Calu3 (cell line): ENCODE measurements at regions not wholly inside any gene's neighbourhood (a gene's known extent, or its start where the extent isn't known, plus 50 kb on each side); places are given as distances from the start of the nearest gene placed in this dataset.

ENCODE experiments used
- BruUV-seq: library from RNA; stranded (reverse); fragments of 400-500 nt; replicated peaks from 2 replicates; lab custom pipeline; 2021; lab: Mats Ljungman, UMichigan
- CTCF ChIA-PET: fragments of 300-600 bp; sonication (Branson Sonifier 250); formaldehyde crosslinking; loops from one replicate; lab custom pipeline; 2022; ENCODE audit warnings: antibody characterized with exemption; lab: Charles Lee
- DNase-seq: peaks from one replicate; pipeline ENCODE4 v3.0.0; 2022
- H3K27ac Mint-ChIP-seq: one replicate; pipeline ENCODE4 v1.8.0; 2022; ENCODE audit warnings: mixed read lengths; ENCODE audit not compliant: unreplicated experiment
- H3K27me3 Mint-ChIP-seq: one replicate; pipeline ENCODE4 v1.8.0; 2022; ENCODE audit warnings: mixed read lengths; ENCODE audit not compliant: unreplicated experiment
- H3K36me3 Mint-ChIP-seq: one replicate; pipeline ENCODE4 v1.8.0; 2022; ENCODE audit warnings: mild to moderate bottlenecking, moderate library complexity, mixed read lengths; ENCODE audit not compliant: insufficient read depth, unreplicated experiment
- H3K4me1 Mint-ChIP-seq: one replicate; pipeline ENCODE4 v1.8.0; 2022; ENCODE audit warnings: mild to moderate bottlenecking, low read depth, mixed read lengths; ENCODE audit not compliant: unreplicated experiment
- H3K4me3 Mint-ChIP-seq: one replicate; pipeline ENCODE4 v1.8.0; 2022; ENCODE audit warnings: mild to moderate bottlenecking, low read depth, moderate library complexity, mixed read lengths; ENCODE audit not compliant: unreplicated experiment
- H3K9me3 Mint-ChIP-seq: one replicate; pipeline ENCODE4 v1.8.0; 2022; ENCODE audit warnings: low read depth, mixed read lengths; ENCODE audit not compliant: unreplicated experiment
- intact Hi-C: fragments of 100-400 bp; cut with micrococcal nuclease; formaldehyde crosslinking; loops from one replicate; pipeline ENCODE4 v1.10.0; 2022; ENCODE audit not compliant: unreplicated experiment
- TF ChIP-seq, protein P1 (sequence below): fragments of 200-600 bp; IDR thresholded peaks from one replicate; pipeline ENCODE4 v1.8.0; 2022; ENCODE audit warnings: antibody characterized with exemption; ENCODE audit not compliant: unreplicated experiment

DNA sequence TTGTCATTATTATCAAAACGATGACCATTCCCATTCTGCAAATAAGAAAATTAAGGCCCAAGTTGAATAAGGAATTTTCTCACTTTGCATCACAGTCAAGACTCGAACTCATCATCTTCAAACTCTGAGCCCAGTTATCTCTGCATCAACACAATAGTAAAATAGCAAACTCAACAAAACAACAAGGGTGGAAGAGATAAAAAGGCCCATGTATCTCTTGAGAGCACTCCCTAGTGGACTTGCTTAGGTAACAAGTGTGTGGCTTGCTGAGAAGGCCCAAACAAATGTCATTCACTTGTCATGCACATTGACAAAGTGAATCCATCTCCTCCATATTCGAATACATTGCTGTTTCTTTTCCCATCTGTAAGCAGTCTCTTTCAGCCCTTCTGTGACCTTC lies 412.0 kb upstream of the MAF start:
- intact Hi-C loops: no loop called here
- H3K9me3 Mint-ChIP-seq: peaks cover 3% of the 10 kb centered on the region
- no peaks in the 10 kb centered on the region for H3K4me1 Mint-ChIP-seq
- CTCF ChIA-PET: no interaction called here
- H3K27me3 Mint-ChIP-seq: peaks cover 17% of the 10 kb centered on the region
- TF ChIP-seq, protein P1, sequence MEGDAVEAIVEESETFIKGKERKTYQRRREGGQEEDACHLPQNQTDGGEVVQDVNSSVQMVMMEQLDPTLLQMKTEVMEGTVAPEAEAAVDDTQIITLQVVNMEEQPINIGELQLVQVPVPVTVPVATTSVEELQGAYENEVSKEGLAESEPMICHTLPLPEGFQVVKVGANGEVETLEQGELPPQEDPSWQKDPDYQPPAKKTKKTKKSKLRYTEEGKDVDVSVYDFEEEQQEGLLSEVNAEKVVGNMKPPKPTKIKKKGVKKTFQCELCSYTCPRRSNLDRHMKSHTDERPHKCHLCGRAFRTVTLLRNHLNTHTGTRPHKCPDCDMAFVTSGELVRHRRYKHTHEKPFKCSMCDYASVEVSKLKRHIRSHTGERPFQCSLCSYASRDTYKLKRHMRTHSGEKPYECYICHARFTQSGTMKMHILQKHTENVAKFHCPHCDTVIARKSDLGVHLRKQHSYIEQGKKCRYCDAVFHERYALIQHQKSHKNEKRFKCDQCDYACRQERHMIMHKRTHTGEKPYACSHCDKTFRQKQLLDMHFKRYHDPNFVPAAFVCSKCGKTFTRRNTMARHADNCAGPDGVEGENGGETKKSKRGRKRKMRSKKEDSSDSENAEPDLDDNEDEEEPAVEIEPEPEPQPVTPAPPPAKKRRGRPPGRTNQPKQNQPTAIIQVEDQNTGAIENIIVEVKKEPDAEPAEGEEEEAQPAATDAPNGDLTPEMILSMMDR: no peak
- BruUV-seq: no TSS peak
- no peak overlapping the region for H3K4me3 Mint-ChIP-seq
- no peaks in the 10 kb centered on the region for H3K36me3 Mint-ChIP-seq
- DNase-seq: no peak
- H3K27ac Mint-ChIP-seq: no peak overlapping the region

DNA sequence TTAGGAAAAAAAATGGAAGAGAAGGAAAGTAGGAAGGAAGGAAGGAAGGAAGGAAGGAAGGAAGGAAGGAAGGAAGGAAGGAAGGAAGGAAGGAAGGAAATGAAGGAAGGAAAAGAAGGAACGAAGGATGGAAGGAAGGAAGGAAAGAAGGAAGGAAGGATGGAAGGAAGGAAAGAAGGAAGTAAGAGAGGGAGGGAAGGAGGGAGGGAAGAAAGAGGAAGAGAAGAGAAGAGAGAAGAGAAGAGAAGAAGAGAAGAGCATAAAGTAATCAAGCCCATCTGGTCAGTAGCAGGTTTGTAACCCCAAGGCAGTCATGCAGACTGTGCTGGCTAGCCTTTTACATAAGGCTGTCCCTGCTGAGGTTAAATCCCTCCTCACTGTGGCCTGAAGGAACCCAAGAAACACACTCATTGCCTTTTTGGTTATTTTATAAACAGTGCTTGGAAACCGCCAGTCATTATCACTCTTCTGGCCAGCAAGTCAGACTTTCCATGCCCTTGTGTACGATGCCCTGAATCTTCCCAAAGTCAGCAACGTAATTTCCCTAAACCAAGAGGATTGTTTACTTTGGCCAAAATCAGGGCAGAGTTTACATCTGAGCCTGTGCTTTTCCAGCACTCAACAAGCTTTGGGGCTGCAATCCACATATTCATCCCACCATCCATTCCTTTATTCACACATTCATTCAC lies 409.6 kb upstream of the MAF start:
- BruUV-seq: no TSS peak
- Mint-ChIP-seq H3K27me3 (peaks cover 17% of the 10 kb centered on the region), H3K9me3 (peaks cover 3% of the 10 kb centered on the region), H3K36me3 (no peaks in the 10 kb centered on the region), H3K27ac (no peak overlapping the region), H3K4me3 (no peak overlapping the region), H3K4me1 (peaks cover 9% of the 10 kb centered on the region)
- DNase-seq: no peak
- intact Hi-C loops: loop anchor here (10.0 kb wide), 1 partner anchor 515 kb away; no protein-coding TSS in a partner anchor
- CTCF ChIA-PET: interaction anchor here (0.7 kb wide), 1 partner anchor 456 kb away, joined by 9 read pairs; no protein-coding TSS in a partner anchor
- TF ChIP-seq, protein P1: no peak

DNA sequence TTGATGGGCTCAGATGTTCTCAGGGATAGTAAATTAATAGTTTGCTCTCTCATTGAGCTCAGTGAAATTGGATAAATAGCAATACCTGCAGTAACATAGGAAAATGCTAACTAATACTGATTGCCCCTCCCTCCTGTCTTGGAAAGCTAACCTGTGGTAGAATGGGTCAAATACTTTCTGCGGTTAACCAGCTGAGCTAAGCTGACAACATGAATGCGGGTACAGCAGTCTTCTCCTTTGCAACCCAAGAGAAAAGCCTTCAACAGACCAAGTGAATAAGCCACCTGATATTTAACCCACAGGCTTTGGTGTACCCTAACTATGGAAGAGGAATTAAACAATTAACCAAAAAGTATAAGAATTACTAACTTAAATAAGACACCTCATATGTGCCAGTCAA lies 408.3 kb upstream of the MAF start:
- H3K9me3 Mint-ChIP-seq: peaks cover 3% of the 10 kb centered on the region
- no peaks in the 10 kb centered on the region for H3K36me3 Mint-ChIP-seq
- peaks cover 9% of the 10 kb centered on the region for H3K4me1 Mint-ChIP-seq
- BruUV-seq: no TSS peak
- CTCF ChIA-PET: no interaction called here
- H3K27ac Mint-ChIP-seq: no peak overlapping the region
- intact Hi-C loops: loop anchor here (10.0 kb wide), 1 partner anchor 516 kb away; no protein-coding TSS in a partner anchor
- DNase-seq: no peak
- H3K4me3 Mint-ChIP-seq: no peak overlapping the region
- TF ChIP-seq, protein P1: no peak
- H3K27me3 Mint-ChIP-seq: peaks cover 17% of the 10 kb centered on the region

DNA sequence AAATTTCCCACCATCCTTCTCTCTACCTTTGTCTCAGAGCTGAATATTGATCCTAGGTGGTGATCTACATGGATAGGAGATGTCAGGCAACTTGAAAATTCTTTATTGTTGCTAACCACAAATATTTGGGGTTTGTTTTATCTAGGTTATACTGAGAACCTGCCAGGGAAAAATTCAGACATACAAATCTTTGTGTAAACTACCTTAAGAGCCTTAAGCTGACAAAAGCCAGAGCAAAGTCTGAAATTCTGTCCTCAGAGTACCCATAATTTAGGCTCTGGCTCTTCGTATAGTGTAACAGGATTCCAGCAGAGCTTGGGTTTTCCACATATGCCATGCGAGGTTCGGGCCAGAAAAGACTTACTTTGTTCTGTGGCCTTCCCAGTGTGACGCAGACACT lies 406.7 kb upstream of the MAF start:
- no TSS peak for BruUV-seq
- DNase-seq: no peak
- Mint-ChIP-seq H3K27ac (no peak overlapping the region), H3K4me3 (no peak overlapping the region), H3K9me3 (peaks cover 6% of the 10 kb centered on the region), H3K36me3 (no peaks in the 10 kb centered on the region), H3K4me1 (peaks cover 9% of the 10 kb centered on the region), H3K27me3 (peaks cover 17% of the 10 kb centered on the region)
- TF ChIP-seq, protein P1: no peak
- CTCF ChIA-PET: interaction anchor here (0.7 kb wide), 1 partner anchor 20 kb away, joined by 3 read pairs; no protein-coding TSS in a partner anchor
- intact Hi-C loops: loop anchor here (10.0 kb wide), 1 partner anchor 518 kb away; no protein-coding TSS in a partner anchor
